ENCODE measurements at regions not wholly inside any gene's neighbourhood (a gene's known extent, or its start where the extent isn't known, plus 50 kb on each side); places are given as distances from the start of the nearest gene placed in this dataset.

DNA sequence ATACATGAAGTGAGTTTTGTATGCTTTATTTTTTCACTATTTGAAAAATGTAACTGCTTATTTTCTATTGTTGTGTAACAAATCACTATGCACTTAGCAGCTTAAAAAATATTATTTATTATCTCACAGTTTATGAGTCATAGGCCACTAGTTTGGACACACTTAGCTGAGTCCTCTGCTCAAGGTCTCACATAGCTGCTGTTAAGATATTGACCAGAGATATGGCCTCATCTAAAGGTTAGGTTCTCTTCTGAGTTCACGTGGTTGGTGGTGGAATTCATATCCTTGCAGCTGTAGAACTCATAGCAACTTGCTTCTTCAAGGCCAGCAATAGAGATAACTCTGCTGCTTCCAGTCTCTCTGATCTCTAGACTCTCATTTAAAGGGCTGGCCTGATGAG, 534.4 kb downstream of the SPRY1 start:
- peaks cover 5 to 12% of the 10 kb centered on the region in 2 donors for H3K9me3 Mint-ChIP-seq
- 88% methylated on average over 1 of the region's 1 CpG for WGBS (ENCODE audit: insufficient coverage)
- no peak for TF ChIP-seq CTCF (IDR thresholded peaks at IDR 0.05)
- Histone ChIP-seq H3K4me1 (ENCODE audit: control insufficient read depth, insufficient read depth, low read length) (no peaks in the 10 kb centered on the region), H3K9me3 (ENCODE audit: control insufficient read depth, insufficient read depth, low read length) (no peaks in the 10 kb centered on the region), H3K27me3 (ENCODE audit: control insufficient read depth, insufficient read depth, low read length) (no peaks in the 10 kb centered on the region), H3K4me3 (ENCODE audit: low read length) (no peak overlapping the region), H3K36me3 (ENCODE audit: control insufficient read depth, insufficient read depth, low read length) (no peaks in the 10 kb centered on the region), H3K27ac (ENCODE audit: low read length) (no peak overlapping the region)
- H3K4me3 Mint-ChIP-seq: no peak overlapping the region
- no peaks in the 10 kb centered on the region for H3K4me1 Mint-ChIP-seq
- DNase-seq (no peak), ATAC-seq (no peak)
- no peaks in the 10 kb centered on the region for H3K27me3 Mint-ChIP-seq (ENCODE audit: low read depth in 2 of 2)
- intact Hi-C loops (cut with micrococcal nuclease): no loop called here
- no peak overlapping the region for H3K27ac Mint-ChIP-seq
- H3K36me3 Mint-ChIP-seq: no peaks in the 10 kb centered on the region

GRCh38 chr4:123934096-123934495, 537.5 kb downstream of the SPRY1 start:
- no peaks in the 10 kb centered on the region for H3K4me1 ChIP-seq (ENCODE audit: control insufficient read depth, insufficient read depth, low read length)
- no peaks in the 10 kb centered on the region for H3K27me3 ChIP-seq (ENCODE audit: control insufficient read depth, insufficient read depth, low read length)
- intact Hi-C loops (cut with micrococcal nuclease): no loop called here
- Mint-ChIP-seq H3K4me3 (no peak overlapping the region), H3K27me3 (ENCODE audit: low read depth in 2 of 2) (no peaks in the 10 kb centered on the region), H3K27ac (no peak overlapping the region), H3K4me1 (no peaks in the 10 kb centered on the region), H3K9me3 (peaks cover 7 to 12% of the 10 kb centered on the region in 2 donors), H3K36me3 (no peaks in the 10 kb centered on the region)
- H3K27ac ChIP-seq (ENCODE audit: low read length): no peak overlapping the region
- DNase-seq: no peak
- H3K4me3 ChIP-seq (ENCODE audit: low read length): no peak overlapping the region
- H3K36me3 ChIP-seq (ENCODE audit: control insufficient read depth, insufficient read depth, low read length): no peaks in the 10 kb centered on the region
- no peaks in the 10 kb centered on the region for H3K9me3 ChIP-seq (ENCODE audit: control insufficient read depth, insufficient read depth, low read length)
- no peak for TF ChIP-seq CTCF (IDR thresholded peaks at IDR 0.05)
- WGBS (ENCODE audit: insufficient coverage): 87% methylated on average over 2 of the region's 2 CpGs
- no peak for ATAC-seq

- Histone ChIP-seq H3K4me1 (ENCODE audit: control insufficient read depth, insufficient read depth, low read length) (no peaks in the 10 kb centered on the region), H3K27me3 (ENCODE audit: control insufficient read depth, insufficient read depth, low read length) (no peaks in the 10 kb centered on the region), H3K36me3 (ENCODE audit: control insufficient read depth, insufficient read depth, low read length) (no peaks in the 10 kb centered on the region), H3K27ac (ENCODE audit: low read length) (no peak overlapping the region), H3K4me3 (ENCODE audit: low read length) (no peak overlapping the region), H3K9me3 (ENCODE audit: control insufficient read depth, insufficient read depth, low read length) (no peaks in the 10 kb centered on the region)
- no peak for TF ChIP-seq CTCF (IDR thresholded peaks at IDR 0.05)
- Mint-ChIP-seq H3K9me3 (peaks cover 7 to 8% of the 10 kb centered on the region in 2 donors), H3K27ac (no peak overlapping the region), H3K4me1 (no peaks in the 10 kb centered on the region), H3K27me3 (ENCODE audit: low read depth in 2 of 2) (no peaks in the 10 kb centered on the region), H3K4me3 (no peak overlapping the region), H3K36me3 (no peaks in the 10 kb centered on the region)
- ATAC-seq (no peak), DNase-seq (no peak)
- 53% methylated on average over 1 of the region's 2 CpGs for WGBS (ENCODE audit: insufficient coverage)
- intact Hi-C loops (cut with micrococcal nuclease): no loop called here
These were observed 540.0 kb downstream of the SPRY1 start for GRCh38 chr4:123936621-123937043.

- Mint-ChIP-seq H3K36me3 (no peaks in the 10 kb centered on the region), H3K4me3 (no peak overlapping the region), H3K9me3 (peaks cover 4 to 7% of the 10 kb centered on the region in 2 donors), H3K27me3 (ENCODE audit: low read depth in 2 of 2) (no peaks in the 10 kb centered on the region), H3K27ac (no peak overlapping the region), H3K4me1 (no peaks in the 10 kb centered on the region)
- 98% methylated on average over 4 of the region's 4 CpGs for WGBS (ENCODE audit: insufficient coverage)
- no peak overlapping the region for H3K4me3 ChIP-seq (ENCODE audit: low read length)
- no peak for TF ChIP-seq CTCF (IDR thresholded peaks at IDR 0.05)
- no peaks in the 10 kb centered on the region for H3K27me3 ChIP-seq (ENCODE audit: control insufficient read depth, insufficient read depth, low read length)
- H3K36me3 ChIP-seq (ENCODE audit: control insufficient read depth, insufficient read depth, low read length): no peaks in the 10 kb centered on the region
- H3K9me3 ChIP-seq (ENCODE audit: control insufficient read depth, insufficient read depth, low read length): no peaks in the 10 kb centered on the region
- intact Hi-C loops (cut with micrococcal nuclease): no loop called here
- ATAC-seq: no peak
- no peak overlapping the region for H3K27ac ChIP-seq (ENCODE audit: low read length)
- no peaks in the 10 kb centered on the region for H3K4me1 ChIP-seq (ENCODE audit: control insufficient read depth, insufficient read depth, low read length)
- no peak for DNase-seq
These were observed 541.0 kb downstream of the SPRY1 start for GRCh38 chr4:123937581-123937980.
